Glomerular endothelial cell (primary cell): ENCODE measurements at regions not wholly inside any gene's neighbourhood (a gene's known extent, or its start where the extent isn't known, plus 50 kb on each side); places are given as distances from the start of the nearest gene placed in this dataset.
"Not testable (repeated sequence)": the region's sequence is repeated elsewhere in the genome, so short reads cannot be mapped to it uniquely, and the experiment has no call there.

Experiments
- DNase-seq: peaks from one replicate; pipeline ENCODE4 v3.0.0-alpha.2; 2011; ENCODE audit warnings: low read depth, low spot score; ENCODE audit errors: extremely low read depth

- no peak for DNase-seq
These were observed 244.0 kb upstream of the SFSWAP start for GRCh38 chr12:131466932-131467331.

DNA sequence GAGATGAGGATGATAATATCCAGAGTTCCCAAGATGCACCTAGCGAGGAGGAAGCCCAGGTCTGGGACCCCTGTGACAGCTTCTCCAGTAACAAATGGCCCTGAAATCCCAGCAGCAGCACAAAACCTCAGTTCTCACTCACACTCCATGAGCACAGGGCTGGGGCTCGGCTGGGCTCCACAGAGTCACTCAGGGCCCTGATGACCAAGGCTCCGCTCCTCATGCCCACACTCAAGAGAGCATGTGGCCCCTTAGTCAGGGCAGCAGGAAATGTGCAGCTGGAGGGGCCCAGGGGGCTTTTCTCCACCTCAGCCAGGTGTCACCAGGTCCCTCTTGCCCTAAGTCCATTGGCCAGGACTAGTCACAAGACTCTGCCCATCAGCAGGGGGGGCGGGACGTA lies 242.7 kb upstream of the SFSWAP start:
- no peak for DNase-seq

DNA sequence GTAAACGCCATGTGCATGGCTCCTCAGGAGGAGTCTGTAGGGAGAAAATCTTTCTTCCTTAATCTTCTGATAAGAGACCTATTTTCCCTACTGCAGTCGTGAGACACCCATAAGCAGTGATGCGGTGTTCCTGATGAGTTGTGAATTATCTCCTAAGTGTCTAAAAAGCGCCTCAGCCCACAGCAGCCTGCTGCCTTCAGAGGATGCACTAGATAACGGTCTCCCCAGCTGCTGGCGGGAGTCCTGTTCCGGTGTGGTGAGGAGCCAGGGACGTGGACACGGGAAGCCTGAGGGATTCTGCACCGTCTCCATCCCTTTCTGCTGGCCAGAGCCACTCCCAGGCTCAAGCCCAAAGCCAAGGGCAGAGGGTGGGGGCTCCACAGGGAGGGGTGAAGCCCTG lies 240.9 kb upstream of the SFSWAP start:
- DNase-seq, result not testable (repeated sequence)

DNA sequence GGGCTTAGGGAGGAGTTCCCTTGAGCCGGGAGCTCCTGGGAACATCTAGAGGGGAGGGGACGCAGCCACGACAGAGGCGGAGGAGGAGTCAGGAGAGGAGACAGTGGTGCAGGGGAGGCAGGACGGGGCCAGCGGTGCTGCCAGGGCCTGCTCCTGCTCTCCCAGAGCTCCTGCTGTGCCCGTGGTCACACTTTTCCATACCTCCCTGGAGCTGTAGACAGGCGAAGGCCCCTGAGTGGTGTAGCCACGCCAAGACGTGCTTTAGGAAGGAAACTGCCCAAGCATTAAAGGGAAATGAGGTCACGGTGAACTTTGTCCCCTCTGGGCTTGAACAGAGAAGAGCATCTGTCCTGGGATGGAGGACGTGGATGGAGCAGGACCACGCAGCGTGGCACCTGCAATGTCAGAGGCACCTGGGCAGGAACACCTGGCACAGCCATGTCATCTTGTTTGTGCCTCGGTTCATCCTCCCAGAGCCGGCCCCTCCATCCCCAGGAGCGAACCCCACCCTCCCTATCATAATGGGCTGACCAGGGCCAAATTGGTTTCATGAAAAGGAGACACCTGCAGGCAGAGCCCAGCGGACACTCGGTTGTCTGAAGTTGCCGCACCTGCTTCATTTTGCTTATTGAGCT lies 239.5 kb upstream of the SFSWAP start:
- no peak for DNase-seq

DNA sequence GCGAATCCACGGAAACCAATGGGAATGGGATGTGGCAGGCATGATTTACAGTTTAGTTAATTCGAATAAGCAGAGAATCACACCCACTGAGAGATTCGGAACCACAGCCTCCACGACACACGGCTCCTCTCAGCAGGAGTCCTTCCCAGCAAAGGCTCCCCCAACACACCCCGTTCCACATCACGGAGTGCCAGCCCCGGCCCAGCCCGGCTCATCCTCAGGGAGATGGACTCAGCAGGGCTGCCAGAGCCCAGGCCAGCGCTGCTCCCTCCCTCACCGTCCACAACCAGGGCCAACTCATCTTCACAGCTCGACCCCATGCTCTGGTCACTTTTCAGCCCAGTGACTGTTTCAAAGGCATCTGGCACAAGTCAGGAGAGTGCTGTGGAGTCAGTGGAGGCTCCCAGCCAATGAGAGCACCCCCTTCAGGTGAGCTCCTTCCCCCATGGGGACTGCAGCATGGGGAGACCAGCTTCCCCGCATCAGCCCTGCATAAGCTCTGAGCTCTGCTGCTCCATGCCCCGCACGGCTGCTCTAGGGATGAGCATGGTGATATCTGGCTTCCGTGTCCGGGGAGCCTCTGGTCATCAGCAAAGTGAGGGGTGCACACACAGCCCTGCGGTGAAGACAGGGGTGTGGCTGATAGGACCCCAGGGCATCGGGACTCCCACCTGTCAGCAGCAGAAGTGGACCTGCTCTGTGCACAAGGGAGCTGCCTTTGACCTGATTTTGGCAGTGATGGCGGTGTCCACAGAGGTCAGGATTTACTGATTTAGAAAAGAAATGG lies 238.8 kb upstream of the SFSWAP start:
- no peak for DNase-seq

DNA sequence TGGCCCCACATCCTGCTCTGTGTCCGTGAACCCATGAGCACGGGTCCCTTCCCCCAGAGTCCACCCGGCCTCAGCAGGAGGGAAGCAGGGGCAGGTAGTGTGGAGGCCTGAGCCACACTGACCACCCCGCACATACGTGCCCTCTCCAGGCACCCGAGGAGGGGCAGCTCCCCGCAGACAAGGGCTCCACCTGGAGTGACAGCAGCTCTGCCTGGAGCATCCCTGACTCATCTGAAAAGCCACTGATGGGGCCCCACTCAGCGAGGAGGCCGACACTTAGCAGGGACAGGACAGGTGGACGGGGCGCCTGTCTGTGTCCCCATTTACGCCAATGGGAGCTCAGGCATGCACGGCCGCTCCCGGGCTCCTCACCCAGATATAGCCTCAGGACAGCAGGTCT lies 237.6 kb upstream of the SFSWAP start:
- DNase-seq, result no peak

DNA sequence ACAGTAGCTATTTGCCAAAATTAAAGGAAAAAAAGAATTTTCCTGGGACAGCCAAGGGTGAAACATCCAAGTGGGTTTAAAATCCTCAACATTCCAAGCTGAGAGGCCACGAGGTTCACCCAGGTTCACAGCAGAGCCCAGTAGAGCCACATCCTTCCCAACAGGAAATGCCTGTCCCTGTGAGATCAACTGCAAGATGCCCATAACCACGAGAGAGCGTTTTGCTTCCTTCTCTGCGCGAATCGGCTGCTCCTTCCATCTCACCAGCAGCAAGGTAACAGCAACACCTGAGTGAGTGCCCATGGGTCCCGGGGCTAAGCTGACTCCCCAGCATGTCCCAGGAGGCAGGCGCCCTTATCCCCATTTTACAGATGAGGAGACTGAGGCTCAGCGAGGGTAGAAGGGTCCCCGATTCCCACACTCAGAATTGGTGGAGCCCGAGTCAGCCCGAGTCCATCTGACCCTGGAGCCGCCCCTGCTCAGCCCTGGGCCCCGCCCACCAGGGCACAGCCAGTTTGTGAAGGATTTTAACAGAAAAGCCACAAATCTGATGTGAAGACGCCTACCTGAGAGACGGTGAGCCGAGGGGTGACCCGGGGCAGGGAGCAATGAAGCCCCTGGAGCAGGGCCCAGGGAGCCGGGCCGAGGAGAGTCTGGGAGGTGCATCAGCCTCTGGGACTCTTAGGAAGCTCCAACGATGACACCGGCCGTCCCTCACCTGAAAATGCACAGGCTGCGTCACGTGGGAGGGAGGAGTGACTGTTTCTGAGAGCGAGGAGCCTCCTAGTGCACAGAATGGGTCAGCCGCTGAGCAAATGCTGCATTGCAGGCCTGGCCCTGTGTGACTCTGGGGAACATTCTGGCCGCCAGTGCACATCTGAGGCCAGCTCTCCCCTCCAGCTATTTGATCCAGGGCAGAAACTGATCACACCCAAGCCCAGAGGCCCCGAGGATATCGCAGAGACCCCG lies 236.9 kb upstream of the SFSWAP start:
- no peak for DNase-seq

DNA sequence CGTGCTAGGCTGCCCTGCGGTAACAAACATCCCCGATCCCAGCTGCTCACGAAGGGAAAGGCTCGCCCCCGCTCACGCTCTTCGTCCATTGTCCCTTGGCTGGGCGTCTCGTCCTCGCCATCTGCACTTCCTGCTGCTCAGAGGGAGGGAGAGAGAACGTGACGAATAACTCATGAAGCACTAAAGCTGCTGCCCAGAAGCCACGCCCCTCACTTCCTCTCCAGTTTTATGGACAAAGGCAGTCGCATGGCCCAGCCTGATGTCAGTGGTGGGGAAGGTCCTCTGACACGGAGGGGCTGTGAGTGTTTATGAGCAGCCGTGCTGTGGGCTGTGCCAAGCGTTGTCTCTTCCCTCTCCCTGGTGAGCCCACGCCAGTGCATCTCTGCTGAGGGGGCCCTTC lies 235.9 kb upstream of the SFSWAP start:
- not testable (repeated sequence) for DNase-seq

DNA sequence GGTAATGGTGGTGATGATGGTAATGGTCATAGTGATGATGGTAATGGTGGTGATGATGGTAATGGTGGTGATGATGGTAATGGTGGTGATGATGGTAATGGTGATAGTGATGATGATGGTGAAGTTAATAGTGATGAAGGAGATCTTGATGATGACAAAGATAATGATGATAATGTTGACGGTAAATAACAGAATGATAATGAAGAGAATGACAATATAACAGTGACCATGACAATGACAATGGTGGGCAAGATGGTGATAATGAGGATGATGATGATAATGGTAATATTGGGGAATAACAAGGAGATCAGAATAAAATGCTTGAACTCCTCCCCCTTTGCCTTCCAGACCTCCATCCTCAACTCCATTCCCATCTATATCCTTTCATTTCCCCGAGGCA lies 233.3 kb upstream of the SFSWAP start:
- no peak for DNase-seq

GRCh38 chr12:131478468-131478867 lies 232.4 kb upstream of the SFSWAP start:
- DNase-seq, result no peak

DNA sequence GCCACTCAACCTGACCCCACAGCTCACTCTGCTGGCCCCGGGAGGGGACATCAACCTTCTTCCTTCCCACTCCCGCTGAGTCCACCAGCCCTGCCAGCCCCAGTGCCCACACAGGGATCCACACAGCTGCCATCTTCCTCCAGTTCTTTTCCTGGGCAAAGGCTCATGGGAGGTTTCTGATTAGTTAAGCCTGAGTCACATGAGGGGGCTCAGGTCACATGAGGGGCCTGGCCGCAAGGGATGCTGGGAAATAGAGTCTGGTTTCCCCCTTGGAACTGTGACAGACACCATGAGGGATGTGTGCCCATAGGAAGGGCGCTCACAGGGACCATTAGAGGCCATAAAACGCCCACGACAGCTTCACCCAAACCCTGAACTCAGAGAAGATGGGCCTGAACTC lies 228.7 kb upstream of the SFSWAP start:
- no peak for DNase-seq

DNA sequence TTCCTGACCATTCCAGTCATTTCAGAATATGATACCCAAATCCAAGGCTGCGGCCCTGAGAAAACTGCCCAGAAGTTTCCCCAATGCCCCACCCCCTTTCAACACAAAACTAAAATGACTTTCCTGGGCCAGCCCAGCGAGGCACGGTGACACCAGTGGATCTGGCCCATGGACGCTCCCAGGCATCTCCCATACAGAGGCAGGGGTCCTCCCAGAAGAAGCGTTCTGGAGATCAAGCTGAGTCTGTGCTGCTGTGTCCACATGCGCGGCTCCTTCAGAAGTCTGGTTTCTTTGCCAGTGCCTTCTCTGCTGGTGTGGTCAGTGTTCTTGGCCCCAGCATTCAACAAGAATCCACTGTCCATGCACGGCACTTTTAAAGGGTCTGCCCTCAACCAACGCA lies 228.2 kb upstream of the SFSWAP start:
- no peak for DNase-seq

DNA sequence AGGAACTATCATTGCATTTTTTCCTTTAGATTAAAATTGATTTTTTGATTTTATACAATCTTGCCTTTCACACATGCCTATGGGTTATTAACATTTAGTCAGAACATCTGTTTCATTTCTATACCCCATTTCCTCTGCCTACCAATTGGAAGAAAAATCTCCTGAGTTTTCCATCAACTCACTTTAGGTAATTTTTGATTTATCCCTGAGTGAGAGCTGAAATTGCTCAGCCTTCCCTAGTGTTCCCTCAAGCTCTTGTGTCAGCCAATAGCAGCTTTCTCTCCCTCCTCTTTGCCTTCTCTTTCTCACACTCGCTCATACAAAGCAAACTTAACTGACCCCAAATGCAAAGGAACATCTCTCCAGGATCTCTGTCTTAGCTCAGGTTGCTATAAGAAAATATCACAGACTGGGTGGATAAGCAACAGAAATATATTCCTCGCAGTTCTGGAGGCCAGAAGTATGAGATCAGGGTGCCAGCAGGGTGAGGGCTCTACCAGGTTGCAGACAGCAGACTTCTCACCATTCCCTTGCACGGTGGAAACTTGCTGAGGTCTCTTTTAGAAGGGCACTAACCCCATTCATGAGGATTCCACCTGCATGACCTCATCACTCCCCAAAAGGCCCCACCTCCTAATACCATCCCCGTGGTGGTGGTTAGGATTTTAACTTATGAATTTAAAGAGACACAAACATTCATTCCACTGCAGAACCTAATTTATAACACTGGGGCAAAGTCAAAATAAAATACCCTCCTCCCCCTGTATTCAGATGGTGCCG lies 224.2 kb upstream of the SFSWAP start:
- no peak for DNase-seq

- DNase-seq, result no peak
These were observed 223.3 kb upstream of the SFSWAP start for GRCh38 chr12:131487388-131488124.

DNA sequence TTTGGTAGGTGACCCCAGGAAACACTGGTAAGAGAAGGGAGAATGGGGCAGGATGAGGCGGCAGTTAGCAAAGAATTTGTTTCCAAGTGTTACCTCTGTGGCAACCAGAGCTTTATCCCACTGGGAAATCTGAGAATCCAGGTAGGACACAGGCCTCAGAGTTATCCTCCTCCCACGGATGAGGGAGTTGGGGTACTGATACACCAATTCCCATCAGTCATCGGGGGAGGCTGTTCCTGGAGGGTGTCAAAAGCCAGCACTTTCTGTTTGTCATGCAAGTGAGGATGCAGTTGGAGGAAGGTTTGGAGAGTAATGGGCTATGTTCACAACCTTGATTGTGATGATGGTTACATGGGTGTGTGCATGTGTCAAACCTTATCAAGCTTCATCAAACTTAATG lies 221.2 kb upstream of the SFSWAP start:
- no peak for DNase-seq

- DNase-seq, result no peak
These were observed 219.7 kb upstream of the SFSWAP start for GRCh38 chr12:131491155-131491554.

DNA sequence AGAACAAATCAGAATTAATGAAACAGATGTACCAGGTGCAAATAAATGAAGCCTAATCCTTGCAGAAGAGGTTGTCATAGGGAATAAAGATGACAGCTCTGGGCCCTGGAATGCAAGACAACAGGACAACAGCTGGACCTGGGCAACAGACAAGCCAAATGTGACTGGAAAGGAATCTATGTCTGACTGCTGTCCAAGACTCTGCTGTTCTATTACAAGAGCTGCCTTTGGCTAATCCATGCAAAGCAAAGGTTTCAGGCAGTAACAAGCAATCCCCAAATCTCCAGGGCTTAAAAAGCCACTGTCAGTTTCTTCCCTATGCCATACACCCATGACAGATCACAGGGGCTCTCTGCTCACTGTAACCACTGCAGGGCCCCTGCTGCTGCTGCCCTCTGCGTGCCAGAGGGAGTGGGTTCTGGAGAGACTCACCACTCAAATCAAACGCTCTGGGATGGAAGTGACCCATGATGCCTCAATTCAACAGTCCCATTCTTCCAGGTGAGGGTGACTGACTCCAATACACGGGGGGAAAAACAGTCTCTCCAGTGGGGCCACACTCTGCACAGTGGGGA lies 218.9 kb upstream of the SFSWAP start:
- DNase-seq, result no peak

DNA sequence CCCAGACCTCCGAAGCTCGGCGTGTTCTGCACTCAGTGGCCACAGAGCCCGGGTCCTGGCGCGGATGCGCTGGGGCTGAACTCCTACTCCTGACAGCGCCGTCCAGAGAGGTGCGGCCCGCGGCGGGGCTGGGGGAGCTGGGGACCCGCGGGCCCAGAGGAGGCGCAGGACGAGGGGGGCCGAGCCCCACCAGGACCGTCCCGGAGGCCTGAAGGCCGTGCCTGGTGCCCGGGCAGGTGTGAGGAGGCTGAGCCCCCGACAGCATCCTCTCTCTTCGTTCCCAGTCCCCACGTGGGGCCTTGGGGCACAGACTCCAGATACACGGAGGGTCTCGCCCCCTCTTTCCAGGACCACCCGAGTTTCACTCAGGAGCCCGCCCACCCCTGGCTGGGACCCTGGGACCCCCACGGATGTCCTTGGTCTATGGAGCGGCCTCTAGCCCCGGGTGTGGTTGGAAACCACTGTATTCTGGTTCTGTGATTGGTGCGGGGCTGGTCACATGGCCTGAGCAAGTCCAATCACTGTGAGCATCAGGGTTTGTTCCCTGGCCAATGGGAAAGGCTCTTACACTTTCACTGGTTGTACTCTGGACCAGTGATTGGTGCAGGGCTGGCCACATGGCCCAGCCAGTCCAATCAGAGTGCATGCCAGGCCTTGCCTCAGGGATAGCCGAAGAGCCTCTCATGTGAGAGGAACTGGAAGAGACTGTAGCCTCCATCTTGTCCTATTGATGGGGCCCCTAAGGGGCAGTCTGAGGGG lies 217.6 kb upstream of the SFSWAP start:
- DNase-seq, result no peak

GRCh38 chr12:131494216-131494615 lies 216.7 kb upstream of the SFSWAP start:
- no peak for DNase-seq
